Medulla oblongata (tissue), 1 donor: ENCODE measurements at regions not wholly inside any gene's neighbourhood (a gene's known extent, or its start where the extent isn't known, plus 50 kb on each side); places are given as distances from the start of the nearest gene placed in this dataset.
"Not testable (repeated sequence)": the region's sequence is repeated elsewhere in the genome, so short reads cannot be mapped to it uniquely, and the experiment has no call there.

ENCODE experiments used
- DNase-seq: peaks from one replicate; pipeline ENCODE4 v3.0.0-alpha.2; 2015; ENCODE audit errors: extremely low spot score

DNA sequence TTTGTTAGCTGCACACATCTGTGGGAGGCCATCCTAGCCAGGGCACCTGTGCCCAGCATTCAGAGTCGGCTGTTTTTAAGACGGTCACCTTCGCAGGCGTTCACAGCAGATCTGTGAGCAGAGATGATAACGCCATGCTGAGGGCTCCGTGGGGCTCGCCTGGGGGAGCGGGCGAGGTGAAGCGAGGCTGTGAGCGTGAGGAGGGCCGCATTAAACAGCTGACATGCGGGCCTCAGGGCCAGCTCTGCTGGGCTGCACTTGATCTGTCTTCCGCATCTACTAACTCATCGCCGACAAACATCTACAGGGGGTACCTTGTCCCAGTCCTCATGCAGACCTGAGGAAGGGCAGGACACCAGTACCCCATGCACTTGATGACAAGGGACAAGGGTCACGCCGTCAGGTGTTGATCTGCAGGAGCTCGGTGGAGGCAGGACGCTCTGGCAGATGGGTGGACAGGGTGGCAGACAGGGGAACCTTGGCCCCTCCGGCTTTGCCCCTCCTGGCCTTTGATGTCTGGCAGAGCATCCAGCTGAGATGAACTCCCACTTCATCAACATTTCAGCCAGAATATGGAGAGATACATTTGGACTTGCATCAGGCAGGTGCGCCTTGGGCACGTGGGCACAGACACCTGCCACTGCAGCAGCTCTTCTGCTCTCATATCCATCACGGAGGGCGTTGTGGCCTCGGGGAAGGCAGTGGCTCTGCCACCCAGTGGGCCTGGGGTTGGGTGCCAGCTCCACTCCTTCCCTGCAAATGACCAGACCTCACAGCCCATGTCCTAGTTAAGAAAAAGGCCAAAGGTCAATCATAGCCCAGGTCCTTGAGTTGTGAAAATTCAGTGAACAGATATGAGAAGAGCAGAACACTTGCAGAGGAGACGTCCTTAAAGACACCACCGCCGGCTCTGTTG lies 822.9 kb downstream of the BRD1 start:
- DNase-seq, result no peak

DNA sequence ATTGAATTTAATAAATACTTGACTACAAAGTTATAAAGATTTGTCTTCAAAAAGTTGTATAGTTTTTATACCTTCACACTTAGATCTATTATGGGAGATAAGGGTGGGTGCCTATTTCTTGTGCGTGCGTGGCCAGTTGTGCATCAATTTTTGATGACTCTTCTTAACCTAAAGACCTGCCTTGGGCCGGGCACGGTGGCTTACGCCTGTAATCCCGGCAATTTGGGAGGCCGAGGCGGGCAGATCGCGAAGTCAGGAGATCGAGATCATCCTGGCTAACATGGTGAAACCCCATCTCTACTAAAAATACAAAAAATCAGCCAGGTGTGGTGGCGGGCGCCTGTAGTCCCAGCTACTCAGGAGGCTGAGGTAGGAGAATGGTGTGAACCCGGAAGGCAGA lies 830.1 kb downstream of the BRD1 start:
- not testable (repeated sequence) for DNase-seq

DNA sequence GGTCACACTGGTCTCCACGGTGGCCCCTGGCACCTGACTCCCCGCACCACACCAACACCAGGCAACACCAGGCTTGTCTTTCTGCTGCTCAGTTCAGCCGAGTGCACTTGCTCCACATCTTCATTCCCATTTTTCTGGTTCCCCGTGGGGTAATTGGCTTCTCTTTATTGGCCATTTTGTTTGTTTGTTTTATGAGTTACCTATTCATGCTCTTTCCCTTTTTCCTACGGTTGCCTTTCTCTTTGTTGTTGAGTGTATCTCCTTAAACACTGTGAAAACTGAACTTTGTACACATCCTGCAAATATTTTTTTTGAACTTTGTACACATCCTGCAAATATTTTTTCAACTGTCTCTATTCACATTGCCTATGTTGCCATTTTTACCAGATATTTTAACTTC lies 834.0 kb downstream of the BRD1 start:
- DNase-seq, result no peak

DNA sequence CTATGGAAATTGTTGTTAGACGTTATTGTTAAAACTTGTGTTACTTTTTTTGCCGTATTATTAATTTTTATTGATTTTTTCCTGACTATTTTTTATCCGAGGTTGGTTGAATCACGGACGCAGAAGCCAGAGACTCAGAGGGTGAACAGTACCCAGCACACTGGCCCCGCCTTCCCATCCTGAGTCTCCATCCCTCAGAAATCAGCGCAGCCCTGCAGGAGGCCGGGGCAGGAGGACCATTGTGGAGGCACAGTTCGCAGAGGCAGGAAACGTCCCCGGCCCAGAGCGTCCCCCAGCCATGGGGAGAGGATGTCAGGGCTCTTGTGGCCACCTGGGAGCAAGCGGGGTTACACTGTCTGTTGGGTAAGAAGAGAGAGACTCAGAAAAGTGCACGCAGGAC lies 843.0 kb downstream of the BRD1 start:
- DNase-seq, result no peak

DNA sequence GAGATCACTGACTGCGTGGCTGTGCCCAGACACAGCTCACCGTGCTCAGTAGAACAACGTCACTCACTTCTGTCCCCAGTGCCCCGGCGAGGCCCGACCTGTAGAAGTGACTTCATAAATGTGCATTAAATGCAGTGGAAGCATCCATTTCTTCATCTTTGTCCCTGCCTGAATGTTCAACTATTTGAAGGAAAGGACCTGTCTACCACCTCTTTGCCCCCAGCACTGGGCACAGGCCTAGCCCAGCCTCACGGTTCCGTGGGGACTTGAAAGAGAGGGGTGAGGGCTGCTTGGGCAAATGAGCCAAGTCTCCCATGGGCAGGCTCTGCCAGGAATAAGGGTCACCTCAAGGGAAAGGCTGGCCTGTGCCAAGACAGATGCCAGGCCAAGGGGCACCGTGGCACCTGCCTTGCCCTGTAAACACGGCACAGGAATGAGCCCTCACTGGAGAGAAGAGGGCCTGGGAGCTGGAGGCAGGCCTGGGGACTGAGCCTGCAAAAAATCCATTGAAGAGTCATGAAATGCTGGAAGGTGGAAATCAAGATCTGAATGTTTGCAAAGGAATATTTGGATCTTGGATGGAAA lies 845.3 kb downstream of the BRD1 start:
- DNase-seq, result no peak

DNA sequence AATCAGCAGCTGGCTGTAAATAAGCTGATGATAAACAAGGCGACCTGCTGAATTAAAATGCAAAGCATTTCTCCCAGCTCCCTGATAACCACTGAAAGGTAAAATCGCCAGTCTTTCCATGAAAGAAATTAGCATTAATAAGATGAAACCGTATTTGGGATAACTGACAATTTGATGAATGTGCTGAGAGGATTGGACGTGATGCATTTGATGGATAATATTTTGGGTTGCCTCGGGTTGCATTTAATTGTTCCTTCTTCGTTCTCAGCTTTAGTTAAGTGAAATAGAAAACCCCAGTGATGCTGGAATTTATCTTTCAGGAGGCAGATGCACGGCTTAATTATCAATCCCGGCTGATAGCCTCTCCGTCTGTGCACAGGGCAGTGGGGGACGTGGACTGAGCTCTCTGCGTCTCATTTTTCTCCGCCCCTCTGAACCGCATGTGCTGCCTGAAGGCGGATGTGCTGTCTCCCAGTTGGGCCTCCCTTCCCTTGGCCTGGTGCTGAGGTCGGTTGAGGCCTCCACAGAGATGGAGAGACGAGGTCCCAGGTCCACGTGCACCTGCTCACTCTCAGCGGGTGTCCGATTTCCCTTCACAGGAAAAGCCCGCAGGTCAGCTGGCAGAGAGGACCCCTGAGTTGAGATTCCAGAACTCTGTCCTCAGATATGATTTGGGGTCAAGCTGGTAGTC lies 846.2 kb downstream of the BRD1 start:
- no peak for DNase-seq

DNA sequence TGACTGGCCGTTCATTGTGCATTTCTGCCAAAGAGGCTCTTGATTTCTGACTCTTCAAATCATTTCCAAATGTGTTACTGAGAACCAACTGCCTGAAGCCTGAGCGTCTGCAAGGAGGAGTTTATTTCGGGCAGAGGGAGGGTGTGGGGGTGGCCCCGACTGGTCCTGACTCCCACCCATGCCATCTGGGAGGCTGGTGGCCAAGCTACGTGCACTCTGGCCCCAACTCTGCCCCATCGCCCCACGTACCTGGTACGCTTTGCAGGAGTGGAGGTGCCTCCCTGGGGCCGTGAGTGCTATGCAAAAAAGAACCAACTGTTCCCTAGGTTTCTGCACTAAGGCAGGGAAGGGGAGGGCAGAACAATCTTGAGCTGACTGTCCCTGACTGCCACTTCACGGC lies 846.8 kb downstream of the BRD1 start:
- DNase-seq, result no peak

DNA sequence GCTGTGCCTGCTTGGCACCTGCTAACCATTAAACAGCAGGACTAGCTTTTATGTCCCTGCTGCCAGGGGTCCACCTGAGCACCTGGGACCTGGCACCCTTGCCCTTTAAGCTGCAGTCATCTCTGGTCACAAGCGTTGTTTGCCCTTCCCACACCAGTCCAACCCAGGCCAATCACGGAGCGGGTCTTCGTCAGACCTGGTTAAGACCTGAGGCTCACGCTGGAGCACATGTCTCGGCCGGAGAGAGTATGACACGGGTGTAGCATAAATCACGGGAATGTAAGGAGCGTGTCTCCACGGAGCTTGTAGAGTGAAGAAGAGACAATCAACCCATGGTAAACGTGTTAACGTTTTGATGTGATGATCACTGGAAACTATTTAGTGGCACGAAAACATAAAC lies 847.3 kb downstream of the BRD1 start:
- DNase-seq, result no peak

DNA sequence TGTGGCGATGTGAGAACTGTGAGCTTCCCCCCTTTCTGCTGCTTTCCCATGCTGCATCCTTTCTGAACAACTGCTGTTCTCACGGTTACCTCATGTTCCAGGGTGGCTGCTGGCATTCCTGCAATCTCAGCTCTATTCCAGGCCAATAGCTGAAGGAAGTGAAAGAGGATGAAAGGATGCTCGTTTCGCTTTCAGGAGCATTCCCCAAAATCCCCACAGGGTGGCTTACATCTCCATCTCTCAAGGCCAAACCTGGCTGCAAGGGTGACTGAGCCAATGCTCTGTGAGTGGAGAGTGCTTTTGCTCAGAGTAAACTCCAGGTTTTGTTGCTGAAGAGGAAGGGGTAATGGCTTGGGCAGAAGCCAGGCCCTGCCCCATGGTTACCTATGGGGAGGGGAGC lies 848.2 kb downstream of the BRD1 start:
- no peak for DNase-seq

DNA sequence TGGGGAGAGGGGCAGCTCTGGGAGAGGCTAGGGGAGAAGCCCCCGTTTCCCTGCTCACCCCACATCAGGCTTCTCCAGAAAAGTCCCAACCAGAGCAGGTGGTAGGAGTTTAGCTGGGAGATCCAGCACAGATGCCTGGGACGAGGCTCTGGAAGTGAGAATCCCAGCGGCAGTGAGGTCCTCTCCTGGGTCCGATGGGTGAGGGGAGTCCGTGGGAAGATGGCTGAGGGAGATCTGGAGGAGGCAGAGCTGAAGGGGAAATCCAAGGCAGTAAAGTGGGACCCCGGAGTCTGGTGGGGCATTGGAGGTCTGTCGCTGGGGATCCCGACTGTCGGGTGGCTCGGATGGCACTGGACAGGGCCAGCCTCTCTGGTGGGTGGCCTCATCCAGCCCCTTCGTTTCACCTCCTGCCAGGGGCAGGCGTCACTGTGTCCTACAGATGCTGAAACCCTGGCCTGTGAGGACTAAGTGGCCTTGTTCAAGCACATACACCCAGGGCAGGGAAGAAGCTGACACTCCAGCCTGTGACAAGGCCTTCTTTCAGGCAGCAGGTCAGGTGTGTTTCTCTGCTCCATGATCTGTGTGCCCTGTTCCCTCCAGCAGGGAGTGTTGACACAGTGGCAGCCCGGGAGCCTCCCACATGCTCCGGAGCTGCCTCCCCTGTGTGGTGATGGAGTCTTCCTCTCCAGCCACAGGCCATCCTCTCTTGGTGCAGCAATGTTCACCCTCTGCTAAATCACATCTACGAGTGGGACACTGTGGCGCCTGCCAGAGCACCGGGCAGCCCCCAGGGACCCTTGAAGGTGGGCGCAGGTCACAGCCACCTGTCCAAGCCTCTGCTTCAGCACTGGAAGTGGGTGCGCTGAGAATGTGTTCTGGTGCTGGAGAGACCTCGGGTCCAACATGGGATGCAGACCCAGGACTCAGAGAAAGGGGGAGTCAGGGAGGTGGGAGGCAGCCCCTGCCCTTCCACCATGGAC lies 850.8 kb downstream of the BRD1 start:
- DNase-seq, result no peak

DNA sequence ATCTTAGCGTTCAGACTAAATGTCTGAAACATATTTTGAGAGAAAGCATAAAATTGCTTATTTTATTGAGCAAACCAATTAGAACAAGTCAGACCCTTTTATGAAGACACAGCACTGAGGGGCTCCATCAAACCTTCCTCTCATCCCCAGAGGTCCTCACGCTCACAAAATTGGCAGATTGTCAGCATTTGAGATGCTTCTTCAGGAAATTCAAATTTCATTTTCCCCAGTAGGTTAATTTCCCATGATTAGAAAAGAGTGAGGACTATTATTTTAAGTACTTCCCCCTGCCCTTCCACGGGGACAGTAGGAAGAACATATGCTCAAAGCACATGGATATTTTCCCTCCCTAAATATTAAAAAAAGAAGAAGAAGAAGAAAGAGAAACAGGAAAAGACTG lies 851.8 kb downstream of the BRD1 start:
- DNase-seq, result no peak

DNA sequence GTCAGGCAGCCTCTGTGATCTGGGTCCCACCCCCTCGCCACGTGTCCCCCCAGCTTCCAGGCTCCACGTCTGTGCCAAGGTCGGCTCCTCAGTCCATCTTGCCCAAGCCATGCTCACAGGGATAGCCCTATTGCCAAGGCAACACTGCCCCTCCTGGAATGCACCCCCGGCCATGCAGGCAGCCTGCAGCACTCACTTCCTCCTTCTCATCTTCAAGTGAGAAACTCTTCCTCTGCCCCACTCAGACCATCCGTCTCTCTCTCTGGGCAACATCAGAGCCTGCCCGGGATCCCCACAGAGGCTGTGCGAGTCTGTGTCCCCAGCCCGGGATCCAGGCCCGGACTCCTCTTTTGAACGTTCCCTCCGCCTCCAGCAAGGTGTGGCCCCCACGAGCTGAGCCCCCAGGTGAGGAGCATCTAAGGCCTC lies 852.3 kb downstream of the BRD1 start:
- DNase-seq, result no peak

DNA sequence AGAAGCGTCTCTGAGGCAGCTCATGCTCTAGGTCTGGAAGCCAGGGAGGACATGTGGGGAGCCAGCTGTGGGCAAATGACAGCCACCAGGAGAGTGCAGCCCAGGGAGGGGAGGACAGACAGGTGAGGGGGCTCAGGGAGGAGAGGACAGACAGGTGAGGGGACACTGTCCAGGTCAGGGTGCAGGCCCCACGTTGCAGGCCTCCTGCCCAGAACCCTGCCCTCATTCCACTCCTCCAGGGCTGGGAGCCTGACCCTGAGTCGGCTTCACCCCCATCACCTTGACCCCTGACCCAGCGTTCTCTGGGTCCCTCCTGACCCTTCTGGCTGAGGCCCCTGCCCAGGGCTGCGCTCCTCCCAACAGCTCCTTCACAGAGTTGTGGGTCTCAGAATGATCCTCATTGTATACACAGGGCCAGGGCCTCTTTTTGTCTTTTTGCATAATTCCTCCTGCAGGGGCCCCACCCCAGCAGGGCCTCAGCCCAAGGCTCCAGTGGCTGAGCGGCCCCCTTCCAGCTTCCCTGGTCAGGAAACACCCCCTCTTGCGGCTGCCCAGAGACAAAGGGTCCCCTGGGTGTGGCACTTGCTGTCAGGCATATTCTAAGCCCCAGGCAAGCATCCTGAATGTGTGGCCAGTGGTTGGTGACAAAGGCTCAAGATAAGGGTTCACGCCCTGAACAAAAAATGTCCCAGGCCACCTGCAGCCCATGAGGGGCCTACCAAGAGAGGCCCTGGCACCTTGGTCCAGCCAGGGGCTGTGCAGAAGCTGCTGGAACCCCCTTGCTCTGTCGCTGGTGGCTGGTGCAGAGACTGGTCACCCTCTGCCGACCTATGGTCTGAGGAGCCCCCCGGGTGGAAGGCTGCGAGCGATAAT lies 853.0 kb downstream of the BRD1 start:
- no peak for DNase-seq

DNA sequence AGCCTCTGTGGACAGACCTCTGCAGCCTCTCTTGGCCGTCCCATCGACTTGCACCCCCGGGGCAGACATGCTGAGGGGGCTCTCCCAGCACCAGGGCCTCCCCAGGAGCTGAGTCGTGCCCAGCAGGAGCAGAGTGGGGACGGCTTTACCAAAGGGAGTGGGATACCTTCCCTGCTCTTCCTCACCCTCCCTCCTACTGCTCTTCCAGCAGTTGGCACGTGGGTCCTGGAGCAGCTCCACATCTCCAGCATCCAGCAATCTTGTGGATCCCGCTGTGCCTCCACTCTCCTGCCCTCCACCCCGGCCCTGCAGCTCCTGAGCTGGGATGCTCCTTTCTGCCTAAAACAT lies 854.0 kb downstream of the BRD1 start:
- no peak for DNase-seq

DNA sequence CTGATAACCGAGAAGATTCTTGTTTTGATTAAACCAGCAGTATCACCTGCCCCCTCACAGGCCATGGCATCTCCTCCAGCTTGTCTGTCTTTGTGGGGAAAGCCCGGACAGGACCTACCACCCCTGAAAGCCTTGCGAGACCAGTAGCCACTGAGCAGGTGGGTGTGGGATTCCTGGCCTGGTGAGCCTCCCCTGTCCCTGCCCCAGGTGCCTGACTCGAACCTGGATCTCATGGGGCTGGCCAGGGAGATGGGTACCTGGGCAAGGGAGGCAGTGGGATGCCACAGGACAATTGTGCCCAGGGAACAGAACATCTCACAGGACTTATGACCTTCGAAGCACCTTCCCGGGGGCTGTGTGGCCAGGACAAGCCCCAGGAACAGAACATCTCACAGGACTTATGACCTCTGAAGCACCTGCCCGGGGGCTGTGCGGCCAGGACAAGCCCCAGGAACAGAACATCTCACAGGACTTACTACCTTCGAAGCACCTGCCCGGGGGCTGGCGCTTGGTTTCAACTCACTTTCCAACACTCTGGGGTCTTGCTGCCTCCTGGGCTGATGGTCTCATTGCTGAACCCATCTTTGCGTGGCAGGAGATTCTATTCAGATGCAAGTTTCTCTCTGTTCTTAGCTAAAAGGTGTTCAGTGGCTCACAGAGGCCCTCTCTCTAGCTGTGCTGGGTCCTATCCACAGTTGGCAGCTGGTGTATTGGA lies 854.5 kb downstream of the BRD1 start:
- DNase-seq, result no peak

DNA sequence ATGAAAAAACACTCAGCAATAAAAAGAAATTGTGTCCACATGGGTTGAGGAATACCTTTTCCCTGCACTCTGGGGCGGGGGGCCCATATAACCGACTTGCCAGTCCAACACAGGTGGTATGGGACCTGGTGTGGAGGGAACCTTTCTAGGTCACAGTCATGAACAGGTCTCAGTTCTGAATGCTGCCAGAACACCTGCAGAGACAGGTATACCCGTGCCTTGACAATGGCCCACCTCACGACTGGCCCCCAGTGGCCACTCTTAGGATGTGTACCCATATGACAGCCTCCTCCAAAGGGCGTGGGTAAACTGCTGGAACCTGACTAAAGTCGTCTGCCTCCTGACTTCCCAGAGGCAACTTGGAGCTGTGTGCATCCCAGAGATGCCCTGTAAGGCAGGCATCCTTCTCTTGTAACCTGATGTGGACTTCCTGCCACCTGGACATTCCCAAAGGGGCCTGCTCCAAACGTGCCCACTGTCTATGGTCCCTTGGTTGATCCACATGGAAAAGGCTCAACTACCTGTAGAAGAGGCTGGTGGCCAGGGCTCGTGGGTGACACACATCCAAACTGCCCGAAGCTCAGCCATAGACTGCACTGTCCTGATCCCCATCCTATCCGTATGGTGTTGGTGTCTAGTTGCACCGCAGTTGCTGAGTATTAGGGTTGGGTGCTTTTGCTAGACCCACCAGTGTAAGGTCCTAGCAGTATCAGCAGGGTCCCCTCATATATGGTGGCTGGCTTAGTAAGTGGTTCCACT lies 859.3 kb downstream of the BRD1 start:
- no peak for DNase-seq

DNA sequence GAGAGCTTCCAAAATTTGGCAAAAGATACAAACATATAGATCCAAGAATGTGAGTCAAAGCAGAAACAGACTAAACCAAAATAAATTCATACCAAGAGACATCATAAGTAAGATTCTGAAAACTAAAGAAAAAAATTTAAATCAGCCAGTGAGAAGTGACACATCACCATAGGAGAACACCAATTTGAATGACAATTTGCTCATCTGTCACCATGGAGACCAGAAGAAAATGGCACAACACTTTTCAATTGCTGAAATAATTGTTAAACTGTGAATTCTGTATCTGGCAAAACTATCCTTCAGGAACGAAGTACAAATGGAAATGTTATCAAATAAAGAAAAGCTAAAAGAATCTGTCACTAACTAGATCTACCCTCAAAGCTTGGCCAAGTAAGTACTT lies 864.3 kb downstream of the BRD1 start:
- DNase-seq, result no peak

DNA sequence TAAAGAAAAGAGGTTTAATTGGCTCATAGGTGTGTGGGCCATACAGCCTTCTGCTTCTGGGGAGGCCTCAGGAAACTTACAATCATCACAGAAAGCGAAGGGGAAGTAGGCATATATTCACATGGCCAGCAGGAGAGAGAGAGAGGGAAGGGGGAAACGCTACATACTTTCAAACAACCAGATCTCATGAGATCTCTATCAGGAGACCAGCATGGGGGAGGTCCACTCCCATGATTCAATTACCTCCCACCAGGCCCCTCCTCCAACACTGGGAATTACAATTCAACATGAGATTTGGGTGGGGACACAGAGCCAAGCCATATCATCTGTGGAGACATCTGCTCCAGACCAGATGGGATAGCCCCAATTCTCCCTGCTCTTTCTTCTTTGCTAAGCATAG lies 866.0 kb downstream of the BRD1 start:
- DNase-seq, result no peak

DNA sequence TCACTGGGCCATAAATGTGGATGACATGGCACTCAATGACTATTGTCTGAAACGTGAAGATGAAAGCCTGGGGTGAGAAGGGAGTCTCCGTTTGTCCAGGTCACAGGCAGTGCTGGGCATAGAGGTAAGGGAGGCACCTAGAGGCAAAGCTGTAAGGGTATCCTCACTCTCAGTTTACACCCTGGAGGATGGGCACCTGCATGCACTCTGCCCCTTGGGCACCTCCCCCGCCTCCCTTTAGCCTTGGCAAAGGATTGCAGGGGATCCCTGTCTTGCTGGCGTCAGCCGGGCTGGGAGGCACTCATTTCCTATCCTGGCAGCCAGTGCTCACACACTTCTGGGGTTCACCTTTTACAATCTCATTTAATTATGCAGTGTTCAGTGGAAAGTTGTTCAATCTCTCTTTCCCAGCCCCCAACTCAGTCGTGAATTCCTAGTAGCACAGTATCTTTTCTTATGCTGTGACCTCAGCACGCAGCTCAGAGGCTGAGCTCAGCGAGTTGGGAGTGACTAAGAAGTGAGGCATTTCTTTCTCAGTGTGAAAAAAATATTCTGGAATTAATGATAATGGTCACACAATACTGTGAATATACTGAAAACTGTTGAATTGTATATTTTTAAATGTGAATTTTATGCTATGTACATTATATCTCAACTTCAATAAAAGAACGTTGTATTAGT lies 866.6 kb downstream of the BRD1 start:
- no peak for DNase-seq
